NCI-H1092 treated with DMSO at 0.1 percent for 48 hours (cell line): ENCODE measurements at regions not wholly inside any gene's neighbourhood (a gene's known extent, or its start where the extent isn't known, plus 50 kb on each side); places are given as distances from the start of the nearest gene placed in this dataset.
"Not testable (repeated sequence)": the region's sequence is repeated elsewhere in the genome, so short reads cannot be mapped to it uniquely, and the experiment has no call there.

Source experiments
- DNase-seq: peaks from one replicate; lab custom pipeline; 2025; lab: John Stamatoyannopoulos, UW

- no peak for DNase-seq
These were observed 52.5 kb downstream of the RHOB start for GRCh38 chr2:20499387-20499786.

GRCh38 chr2:20501974-20502373 is 55.1 kb downstream of the RHOB start:
- DNase-seq, result no peak

- not testable (repeated sequence) for DNase-seq
These were observed 55.6 kb downstream of the RHOB start for GRCh38 chr2:20502496-20502895.

GRCh38 chr2:20504174-20504573 is 57.3 kb downstream of the RHOB start:
- DNase-seq, result no peak

GRCh38 chr2:20506201-20506685 is 59.4 kb downstream of the RHOB start:
- no peak for DNase-seq

- DNase-seq, result no peak
These were observed 60.4 kb downstream of the RHOB start for GRCh38 chr2:20507166-20507692.

GRCh38 chr2:20507711-20508110 is 60.8 kb downstream of the RHOB start:
- DNase-seq, result no peak

- no peak for DNase-seq
These were observed 62.5 kb downstream of the RHOB start for GRCh38 chr2:20509301-20509769.

- DNase-seq, result no peak
These were observed 63.1 kb downstream of the RHOB start for GRCh38 chr2:20509770-20510490.

- DNase-seq, result no peak
These were observed 64.3 kb downstream of the RHOB start for GRCh38 chr2:20511130-20511529.

- DNase-seq, result no peak
These were observed 65.3 kb downstream of the RHOB start for GRCh38 chr2:20512061-20512605.

- no peak for DNase-seq
These were observed 67.1 kb downstream of the RHOB start for GRCh38 chr2:20513946-20514345.

GRCh38 chr2:20514596-20515269 is 67.9 kb downstream of the RHOB start:
- DNase-seq, result no peak

GRCh38 chr2:20515290-20516220 is 68.7 kb downstream of the RHOB start:
- DNase-seq, result no peak

GRCh38 chr2:20516291-20516645 is 69.4 kb downstream of the RHOB start:
- no peak for DNase-seq

GRCh38 chr2:20516646-20517341 is 69.9 kb downstream of the RHOB start:
- no peak for DNase-seq

- no peak for DNase-seq
These were observed 72.4 kb downstream of the RHOB start for GRCh38 chr2:20519309-20519708.

GRCh38 chr2:20520128-20520527 is 73.3 kb downstream of the RHOB start:
- no peak for DNase-seq

GRCh38 chr2:20521193-20521592 is 74.3 kb downstream of the RHOB start:
- no peak for DNase-seq

GRCh38 chr2:20521682-20522189 is 74.9 kb downstream of the RHOB start:
- DNase-seq, result no peak
